DMS153 treated with DMSO at 0.1 percent for 48 hours (cell line): ENCODE measurements at regions not wholly inside any gene's neighbourhood (a gene's known extent, or its start where the extent isn't known, plus 50 kb on each side); places are given as distances from the start of the nearest gene placed in this dataset.
"Not testable (repeated sequence)": the region's sequence is repeated elsewhere in the genome, so short reads cannot be mapped to it uniquely, and the experiment has no call there.

Experiments
- DNase-seq: peaks from one replicate; lab custom pipeline; 2025; ENCODE audit not compliant: unreplicated experiment; lab: John Stamatoyannopoulos, UW

DNA sequence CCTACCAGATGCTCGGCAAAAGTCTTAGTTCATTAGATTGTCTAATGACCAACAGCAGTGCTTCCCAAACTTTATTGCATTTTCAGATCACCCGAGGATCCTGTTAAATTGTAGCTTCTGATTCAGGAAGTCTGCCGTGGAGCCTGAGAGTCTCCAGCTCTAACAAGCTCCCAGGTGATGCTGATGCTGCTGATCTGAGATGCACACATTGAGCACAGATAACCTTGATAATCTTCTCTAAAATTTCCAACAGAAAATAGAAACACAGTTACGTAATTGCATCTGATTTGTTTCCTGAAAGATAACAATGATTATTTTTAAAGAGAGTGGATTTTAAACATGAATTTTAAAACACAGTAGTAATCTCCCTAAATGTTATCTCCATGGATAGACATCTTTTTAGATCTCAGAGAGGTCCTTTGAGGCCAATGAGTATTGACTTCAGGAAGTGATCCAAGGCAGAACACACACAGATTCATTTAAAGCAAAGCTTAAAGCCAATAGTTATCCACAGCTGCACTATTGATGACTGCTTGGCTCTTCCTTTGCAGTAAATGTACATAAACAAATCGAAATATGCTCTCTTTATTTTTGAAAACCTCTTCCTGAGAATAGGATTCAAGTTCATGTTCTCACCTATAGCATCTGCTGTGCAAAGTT, 122.8 kb upstream of the TNPO1 start:
- no peak for DNase-seq

DNA sequence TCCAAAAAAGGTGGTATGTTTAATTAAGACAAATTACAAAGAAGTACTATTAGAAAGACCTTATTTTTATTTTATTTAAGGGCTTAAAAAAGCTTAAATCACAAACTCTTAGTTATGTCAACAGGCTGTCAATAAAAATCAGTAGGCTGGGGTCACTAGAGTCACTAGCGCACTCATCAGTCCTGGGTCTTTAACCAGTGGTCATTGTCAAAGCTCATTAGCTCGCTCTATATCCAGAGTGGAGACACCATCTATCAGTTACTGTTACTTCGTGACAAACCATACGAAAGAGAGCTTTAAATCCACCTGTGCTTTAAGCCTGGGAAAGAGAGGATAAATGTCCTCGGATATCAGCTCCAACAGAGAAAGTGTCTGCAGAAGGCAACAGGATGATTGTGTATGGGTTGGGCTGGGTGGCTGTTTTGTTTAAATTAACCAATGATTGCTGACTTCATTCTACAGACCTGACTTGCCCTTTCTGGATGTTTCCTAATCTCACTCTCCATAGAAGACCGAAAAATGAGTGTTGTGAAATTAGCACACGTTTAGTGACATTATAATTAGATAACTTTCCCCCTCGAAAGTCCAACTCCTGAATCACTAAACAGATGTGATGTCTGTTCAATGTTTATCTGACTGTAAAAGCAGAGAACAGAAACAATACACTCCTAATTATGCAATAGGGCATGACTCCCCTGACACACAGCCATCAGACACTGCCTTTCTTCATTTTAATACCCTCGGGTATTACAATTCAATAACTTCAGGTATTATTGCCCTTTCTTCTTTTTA, 123.6 kb upstream of the TNPO1 start:
- no peak for DNase-seq

DNA sequence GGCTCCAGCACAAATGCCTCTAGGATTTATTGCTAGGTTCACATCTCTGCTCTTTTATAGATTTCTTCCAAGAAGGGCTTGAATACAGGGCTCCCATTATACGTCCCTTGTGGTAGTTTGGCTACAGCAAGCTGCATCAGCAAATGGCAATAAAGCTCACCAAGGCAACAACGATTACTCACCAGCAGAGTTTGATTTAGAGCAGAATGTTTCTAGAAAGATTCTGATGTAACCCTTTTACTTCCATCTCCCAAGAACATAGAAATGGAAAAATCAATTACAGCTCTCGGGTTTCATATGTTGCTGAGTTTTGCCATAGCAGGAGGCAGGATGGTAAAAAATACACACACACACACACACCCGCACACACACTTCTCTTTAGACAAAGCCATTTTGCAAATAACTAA, 124.2 kb upstream of the TNPO1 start:
- DNase-seq: peak; percentile 19

DNA sequence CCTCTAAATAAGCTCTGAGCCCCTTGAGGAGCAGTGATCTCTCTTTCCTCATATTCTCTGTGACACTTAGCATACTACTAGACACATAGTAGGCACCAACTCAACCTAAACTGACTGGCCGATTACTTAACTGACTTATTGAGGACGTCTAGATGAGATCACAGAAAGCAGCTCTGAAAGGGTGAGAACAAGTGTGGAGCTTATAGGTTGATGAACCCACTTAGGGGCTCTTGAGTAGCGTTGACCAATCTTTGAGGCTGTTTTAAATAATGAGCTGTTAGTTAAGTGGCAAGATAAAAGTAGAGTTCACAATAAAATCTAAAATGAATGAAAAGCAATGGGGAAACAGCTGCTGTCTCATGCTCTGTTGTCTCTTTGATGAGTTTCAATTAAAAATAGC, 124.7 kb upstream of the TNPO1 start:
- no peak for DNase-seq

DNA sequence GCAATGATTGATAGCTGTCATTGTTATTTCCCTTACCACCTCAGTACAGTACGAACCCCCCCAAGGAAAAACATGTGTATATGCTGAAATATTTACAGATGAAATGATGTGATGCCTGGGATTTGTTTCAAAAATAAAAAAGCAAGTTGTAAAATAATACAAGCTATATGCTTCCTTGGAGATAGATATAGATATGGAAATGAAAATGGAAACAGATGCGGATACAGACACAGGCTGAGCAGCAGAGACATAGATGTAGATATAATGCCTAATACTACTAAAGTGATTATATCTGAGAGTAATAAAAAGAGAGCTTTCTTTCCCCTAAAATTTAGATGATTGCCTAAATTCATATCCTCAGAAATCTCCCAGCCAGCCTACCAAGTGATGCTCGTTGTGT, 127.5 kb upstream of the TNPO1 start:
- no peak for DNase-seq

DNA sequence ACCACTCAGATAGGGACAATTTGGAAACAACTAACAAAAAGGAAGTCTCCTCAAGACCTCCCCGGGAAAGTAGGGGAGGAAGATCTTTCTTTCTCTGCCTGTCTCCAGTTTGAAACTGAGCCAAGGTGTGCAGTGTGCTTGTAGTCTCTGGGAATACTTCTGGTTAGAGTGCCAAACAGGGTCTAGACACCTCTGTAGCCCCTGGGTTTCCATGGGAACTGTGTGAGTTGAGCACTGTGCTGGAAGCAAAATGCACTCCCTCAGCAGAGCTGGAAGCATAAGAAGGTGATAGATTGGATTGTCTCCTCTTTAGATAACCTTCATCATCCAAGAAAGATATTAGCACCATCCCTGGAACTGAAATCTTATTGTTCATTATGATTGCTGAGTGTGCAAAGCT, 129.2 kb upstream of the TNPO1 start:
- DNase-seq: no peak

DNA sequence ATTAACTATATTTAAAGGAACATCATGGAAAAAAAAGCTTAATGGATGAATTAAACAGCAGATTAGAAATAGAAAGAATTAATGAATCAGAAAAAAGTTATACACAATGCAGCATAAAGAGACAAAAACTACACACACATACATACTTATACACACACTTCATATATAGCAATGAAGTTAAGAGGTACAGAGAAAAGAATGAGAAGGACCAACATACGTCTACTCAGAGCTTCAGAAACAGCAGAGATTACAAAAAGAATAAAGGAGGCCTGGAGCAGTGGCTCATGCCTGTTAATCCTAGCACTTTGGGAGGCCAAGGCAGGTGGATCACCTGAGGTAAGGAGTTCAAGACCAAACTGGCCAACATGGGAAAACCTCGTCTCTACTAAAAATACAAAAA, 133.9 kb upstream of the TNPO1 start:
- DNase-seq: no peak

DNA sequence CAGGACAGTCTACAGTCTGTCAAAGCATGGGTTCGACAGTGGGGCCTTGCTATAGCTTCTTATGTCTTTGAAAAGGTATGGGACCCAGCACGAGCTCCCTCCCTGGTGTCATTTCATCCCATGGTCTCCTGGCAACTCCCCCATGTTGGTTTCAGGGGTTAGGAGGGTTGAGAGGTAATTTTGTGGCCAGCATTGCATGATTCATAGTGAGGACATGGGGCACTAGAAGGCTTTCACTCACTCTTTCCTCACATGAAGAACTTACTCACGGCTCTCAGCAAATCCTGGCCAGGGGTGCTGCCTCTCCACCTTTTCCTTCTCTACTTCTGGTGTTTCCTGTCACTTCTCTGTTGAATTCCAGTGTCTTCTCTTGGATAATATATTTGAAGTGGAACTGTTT, 134.7 kb upstream of the TNPO1 start:
- DNase-seq: no peak

DNA sequence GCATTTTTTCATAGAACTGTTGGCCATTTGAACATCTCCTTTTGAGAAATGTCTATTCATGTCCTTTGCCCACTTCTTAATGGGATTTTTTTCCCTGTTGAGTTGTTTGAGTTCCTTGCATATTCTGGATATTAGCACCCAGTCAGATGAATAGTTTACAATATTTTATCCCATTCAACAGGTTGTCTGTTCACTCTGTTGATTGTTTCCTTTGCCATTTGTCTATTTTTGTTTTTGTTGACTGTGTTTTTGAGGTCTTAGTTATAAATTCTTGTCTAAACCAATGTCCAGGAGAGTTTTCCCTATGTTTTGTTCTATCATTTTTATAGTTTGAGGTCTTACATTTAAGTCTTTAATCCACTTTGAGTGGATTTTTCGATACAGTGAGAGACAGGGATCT, 139.0 kb upstream of the TNPO1 start:
- DNase-seq: no peak

DNA sequence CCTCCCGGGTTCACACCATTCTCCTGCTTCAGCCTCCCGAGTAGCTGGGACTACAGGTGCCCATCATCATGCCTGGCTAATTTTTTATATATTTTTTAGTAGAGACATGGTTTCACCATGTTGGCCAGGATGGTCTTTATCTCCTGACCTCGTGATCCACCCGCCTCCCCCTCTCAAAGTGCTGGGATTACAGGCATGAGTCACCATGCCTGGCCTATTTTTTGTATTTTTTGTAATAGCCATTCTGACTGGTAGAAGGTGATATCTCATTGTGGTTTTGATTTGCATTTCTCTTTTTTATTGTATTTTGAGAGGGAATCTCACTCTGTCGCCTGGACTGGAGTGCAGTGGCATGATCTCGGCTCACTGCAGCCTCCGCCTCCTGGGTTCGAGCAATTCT, 139.6 kb upstream of the TNPO1 start:
- DNase-seq: not testable (repeated sequence)

DNA sequence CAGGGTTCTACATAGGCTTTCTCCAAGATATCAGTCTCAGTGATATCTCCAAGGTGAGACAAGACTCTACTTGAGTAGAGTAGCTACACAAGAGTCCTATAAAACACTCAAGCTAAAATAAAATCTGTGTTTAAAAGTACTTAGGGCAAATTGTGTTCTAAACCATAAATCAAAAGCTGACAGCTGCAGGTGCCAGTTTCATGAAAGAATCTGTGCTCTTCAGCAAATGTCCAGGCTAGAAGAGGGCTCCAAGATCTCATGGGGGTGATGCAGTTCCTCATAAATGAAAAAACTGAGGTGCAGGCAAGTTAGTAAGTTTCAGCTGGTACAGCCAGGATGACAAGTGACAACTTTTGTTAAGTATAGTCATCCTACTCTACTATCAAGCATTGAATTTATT, 142.8 kb upstream of the TNPO1 start:
- no peak for DNase-seq

DNA sequence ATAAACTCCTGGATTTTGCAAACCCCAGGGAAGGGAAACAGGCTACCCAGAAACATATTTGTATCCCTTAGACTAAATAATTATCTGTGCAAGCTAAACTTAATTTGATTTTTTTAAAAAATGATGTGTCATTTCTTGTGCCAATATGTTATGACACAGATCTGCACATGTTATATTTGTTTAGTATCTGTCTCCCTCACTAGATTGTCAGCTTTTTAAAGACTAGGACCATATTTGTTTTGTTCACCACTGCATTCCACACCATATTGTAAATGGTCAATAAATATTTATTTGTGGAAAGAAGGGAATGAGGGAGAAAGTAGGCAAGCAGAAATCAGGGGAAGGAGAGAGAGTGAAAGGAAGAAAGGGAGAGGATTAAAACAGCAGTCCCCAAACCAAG, 143.3 kb upstream of the TNPO1 start:
- DNase-seq: no peak

DNA sequence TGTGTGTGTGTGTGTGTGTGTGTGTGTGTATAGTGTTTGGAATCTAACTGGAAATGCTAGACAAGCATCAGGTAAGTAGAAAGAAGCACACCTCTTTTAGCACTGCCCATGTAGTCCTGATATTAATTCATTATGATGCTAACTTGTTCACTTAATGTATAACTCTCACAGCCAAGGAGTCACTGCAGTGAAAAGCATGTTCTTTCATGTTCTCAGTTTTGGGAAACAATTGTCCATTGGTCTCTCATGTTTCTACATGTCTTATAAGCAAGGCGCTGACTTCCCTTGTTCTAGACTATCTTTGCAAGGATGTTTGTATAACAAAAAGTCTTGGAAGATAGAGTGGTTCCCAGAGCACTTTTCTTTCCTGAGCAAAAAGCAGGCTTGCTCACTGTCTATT, 148.8 kb upstream of the TNPO1 start:
- no peak for DNase-seq

DNA sequence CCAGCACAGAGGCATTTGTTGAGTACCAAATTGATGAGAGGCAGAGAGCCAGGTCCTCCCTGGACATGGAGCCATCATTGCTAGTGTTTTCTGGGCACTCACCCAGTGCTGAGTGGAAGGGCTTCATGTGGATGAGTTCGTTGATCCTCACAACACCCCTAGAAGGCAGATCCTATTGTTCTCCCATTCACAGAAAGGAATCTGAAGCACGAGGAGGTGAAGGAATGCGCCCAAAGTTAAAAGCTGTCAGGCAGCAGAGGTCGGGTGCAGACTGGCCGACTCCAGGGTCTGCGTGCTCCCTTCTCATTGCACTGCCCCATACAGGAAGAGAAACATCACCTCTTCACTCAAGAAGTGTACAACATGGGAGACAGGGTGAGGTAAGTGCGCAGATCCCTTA, 153.5 kb upstream of the TNPO1 start:
- no peak for DNase-seq

DNA sequence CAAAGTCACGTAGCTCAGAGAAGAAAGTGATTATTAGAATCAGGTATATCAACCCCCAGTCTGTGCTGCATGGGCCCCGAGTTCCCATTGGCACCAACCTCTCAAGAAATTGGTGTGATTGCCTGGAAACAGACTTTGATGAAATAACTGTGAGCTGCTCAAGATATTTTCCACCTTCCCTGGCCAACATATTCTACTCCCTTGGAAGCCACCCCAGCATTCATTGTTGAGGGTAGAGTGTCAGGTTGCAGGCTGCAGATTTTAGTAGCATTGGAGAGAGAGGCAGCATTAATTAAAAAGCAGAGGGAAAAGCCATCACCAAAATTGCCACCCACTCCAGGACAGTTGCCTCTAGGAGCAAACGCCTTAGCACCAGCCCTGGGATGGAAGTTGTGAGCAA, 154.2 kb upstream of the TNPO1 start:
- DNase-seq: no peak

DNA sequence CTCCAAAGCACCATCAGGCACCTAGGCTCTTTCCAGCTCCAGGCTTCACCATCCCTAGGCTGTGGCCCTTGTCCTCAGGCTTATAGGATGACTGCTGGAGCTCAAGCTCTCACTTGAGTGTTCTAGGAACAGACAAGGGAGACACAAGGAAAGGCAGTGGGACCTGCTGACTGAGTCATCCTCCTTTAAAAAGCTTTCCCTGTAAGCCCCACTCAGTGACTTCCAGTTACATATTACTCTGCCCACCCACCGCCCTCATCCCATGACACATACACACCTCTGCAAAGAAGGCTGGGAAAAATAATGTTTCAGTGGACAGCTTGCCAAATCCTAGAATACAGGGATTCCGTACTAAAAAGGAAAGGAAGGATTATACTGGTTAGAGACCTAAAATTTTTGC, 154.2 kb upstream of the ZNF366 start:
- no peak for DNase-seq

DNA sequence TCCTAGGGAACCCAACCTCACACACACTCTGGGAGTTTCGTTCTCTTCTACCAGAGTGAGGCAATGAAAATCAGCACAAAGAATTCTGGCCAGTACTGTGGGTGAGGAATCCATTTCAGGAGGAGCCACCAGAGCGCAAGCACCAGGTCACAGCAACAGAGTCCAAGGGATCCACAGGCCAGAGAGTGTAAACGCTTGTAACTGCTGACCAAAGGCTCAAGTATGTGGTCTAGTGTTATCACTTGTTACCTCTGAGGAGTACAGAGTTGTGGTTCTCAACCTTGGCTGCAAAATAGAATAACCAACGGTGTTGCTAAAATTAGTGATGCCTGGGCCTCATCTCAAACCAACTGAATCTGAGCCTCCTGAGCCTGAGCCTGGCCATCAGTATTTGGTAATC, 152.5 kb upstream of the ZNF366 start:
- no peak for DNase-seq

DNA sequence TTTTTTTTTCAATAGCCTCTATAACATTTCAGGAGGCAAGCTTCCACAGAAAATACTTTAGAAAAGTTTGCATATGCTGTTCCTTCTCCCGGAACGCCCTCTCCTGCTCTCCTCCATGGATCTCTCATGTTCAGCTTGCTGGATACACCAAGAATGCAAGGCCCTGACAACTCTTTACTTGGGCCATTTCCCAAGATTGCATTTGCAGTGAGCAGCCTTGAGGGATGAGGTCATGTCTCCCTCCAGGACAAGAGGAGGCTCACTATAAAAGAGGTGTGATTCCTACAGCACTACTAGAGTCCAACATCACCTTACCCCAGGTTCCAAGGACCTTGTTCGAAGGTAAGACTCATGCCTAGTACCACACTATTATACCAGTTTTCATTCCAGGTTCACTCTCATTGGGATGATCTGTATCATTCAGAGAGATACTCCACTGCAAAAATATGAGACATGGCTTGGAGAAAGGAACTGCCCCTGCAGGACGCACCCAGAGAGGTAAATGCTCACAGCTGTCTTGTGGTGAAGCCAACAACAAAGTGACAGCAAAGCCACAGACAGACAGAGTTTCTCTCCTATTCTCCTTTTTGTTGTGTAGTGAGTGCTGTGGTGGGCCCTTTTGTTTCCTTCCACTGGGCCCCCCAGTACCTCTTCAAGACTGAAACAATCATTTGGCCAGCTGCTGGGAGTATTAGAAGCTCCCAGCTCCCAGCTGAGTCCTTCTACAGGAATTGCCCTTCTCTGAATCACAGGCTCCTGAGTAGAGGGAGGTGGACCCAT, 151.7 kb upstream of the ZNF366 start:
- DNase-seq: no peak

DNA sequence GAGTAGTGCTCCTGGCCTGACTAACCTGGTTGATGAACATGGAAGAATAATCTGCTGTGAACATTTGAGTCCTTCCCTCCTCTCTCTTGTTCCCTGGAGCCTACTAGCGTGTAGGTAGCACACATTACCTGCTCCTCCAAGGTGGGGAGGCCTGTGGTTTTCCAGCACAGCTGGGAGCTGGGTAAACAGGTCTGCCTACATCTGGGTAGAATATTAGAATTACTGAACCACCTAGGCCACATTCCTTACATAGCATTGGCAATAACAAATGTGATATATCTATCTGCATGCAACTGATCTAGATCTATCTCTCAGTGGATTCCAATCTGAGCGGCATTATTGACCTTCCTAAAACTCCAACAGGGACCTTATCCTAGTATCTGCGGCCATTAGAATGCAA, 151.0 kb upstream of the ZNF366 start:
- DNase-seq: no peak

DNA sequence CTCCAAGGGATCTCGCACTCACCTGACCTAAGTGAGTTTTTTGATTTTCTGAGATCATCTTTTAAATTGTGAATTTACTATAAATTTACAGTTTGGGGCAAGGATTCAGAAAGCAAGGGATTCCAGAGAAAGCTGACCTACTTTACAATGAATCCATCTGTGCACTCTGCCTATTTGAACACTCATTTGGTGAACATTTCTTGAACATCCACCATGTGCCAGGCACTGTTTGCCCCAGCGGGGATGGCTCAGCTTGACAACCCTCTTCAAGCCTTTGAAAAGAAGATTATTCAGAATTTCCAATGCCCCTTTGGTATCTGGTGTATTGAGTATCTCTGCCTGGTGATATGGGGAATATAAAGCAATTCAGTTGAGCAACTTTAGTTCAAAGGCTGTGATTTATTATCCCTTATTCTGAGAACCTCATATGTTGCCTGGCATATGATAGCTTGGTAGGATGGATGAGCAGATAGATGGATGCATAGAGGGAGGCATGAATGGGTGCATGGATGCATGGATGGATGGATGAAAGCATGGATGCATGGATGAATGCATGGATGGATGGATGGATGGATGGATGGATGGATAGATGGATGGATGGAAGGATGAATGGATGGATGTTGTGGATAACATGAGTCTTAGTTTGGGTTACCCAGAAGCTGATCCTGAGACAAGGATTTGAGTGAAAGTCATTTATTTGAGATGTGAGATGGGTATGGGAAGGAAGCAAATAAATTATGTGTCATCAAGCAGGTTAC, 149.7 kb upstream of the ZNF366 start:
- no peak for DNase-seq

DNA sequence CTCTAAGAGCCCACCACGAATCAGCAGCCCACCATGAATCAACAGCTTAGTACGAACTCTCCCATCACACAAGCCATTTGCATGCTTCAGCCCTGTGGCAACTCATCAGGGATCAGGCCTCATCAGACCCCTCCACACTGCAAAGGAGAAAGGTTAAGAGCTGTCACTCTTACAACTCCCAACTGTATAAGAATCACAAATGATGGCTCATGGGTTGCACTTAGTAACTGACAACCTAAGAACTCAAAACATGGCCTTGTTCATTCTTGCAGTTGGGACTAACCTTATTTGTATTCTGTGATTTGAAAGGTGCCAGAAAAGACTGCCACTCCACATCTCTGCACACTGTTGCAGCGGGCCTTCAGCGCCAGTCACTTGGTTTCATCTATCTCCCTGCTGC, 149.1 kb upstream of the ZNF366 start:
- DNase-seq: no peak
